IMR-90 (cell line): ENCODE measurements at regions not wholly inside any gene's neighbourhood (a gene's known extent, or its start where the extent isn't known, plus 50 kb on each side); places are given as distances from the start of the nearest gene placed in this dataset.

Source experiments
- ATAC-seq: fragments of 200-7000 bp; cut with Tn5 transposase; 2 replicates; pipeline ENCODE4 v1.9.1; 2020; ENCODE audit warnings: low read depth, mild to moderate bottlenecking, moderate library complexity
- BruUV-seq: library from RNA; stranded (reverse); fragments of 400-500 nt; replicated peaks from 2 replicates; lab custom pipeline; 2021; lab: Mats Ljungman, UMichigan
- CTCF ChIA-PET: fragments of 300-600 bp; formaldehyde crosslinking; extraction: SDS; loops from one replicate; lab custom pipeline; 2021; ENCODE audit warnings: antibody characterized with exemption; lab: Yijun Ruan, JAX
- POLR2A ChIA-PET: fragments of 300-600 bp; sonication (Branson Sonifier 250); formaldehyde crosslinking; loops from one replicate; lab custom pipeline; 2022; ENCODE audit warnings: antibody characterized with exemption; ENCODE audit not compliant: unreplicated experiment; lab: Charles Lee
- DNase-seq: peaks from one replicate; pipeline ENCODE4 v3.0.0; 2013
- H2AFZ ChIP-seq: replicated peaks from 2 replicates; pipeline ENCODE3; 2013; ENCODE audit warnings: low read length, mild to moderate bottlenecking; ENCODE audit not compliant: poor library complexity
- H2AK5ac ChIP-seq: 2 replicates; pipeline ENCODE4 v1.6.1; 2013; ENCODE audit warnings: low read depth, low read length, inconsistent platforms
- H2AK9ac ChIP-seq: replicated peaks from 2 replicates; pipeline ENCODE3; 2013; ENCODE audit warnings: mild to moderate bottlenecking, low read depth, low read length, moderate library complexity; ENCODE audit not compliant: poor library complexity
- H2BK120ac ChIP-seq: 2 replicates; pipeline ENCODE4 v1.6.1; 2013; ENCODE audit warnings: low read depth, low read length, inconsistent platforms
- H2BK15ac ChIP-seq: 3 replicates; pipeline ENCODE4 v1.6.1; 2013; ENCODE audit warnings: low read depth, low read length, inconsistent platforms
- H2BK20ac ChIP-seq: 2 replicates; pipeline ENCODE4 v1.6.1; 2013; ENCODE audit warnings: low read depth, mild to moderate bottlenecking, inconsistent platforms, low read length, moderate library complexity
- H2BK5ac ChIP-seq: 2 replicates; pipeline ENCODE4 v1.6.1; 2013; ENCODE audit warnings: mild to moderate bottlenecking, low read depth, low read length, inconsistent platforms; ENCODE audit not compliant: poor library complexity, severe bottlenecking
- H3K14ac ChIP-seq: replicated peaks from 2 replicates; pipeline ENCODE4 v1.6.1; 2013; ENCODE audit warnings: low read depth, low read length, inconsistent platforms
- H3K18ac ChIP-seq: 2 replicates; pipeline ENCODE4 v1.6.1; 2013; ENCODE audit warnings: low read depth, low read length, control low read depth
- H3K23ac ChIP-seq: 2 replicates; pipeline ENCODE4 v1.6.1; 2013; ENCODE audit warnings: low read depth, low read length, inconsistent platforms
- H3K27ac ChIP-seq: 2 replicates; pipeline ENCODE4 v1.5.1; 2013; ENCODE audit warnings: mild to moderate bottlenecking, control low read depth, low read length; ENCODE audit not compliant: insufficient read depth
- H3K27me3 ChIP-seq: 2 replicates; pipeline ENCODE4 v1.6.1; 2013; ENCODE audit warnings: low read length; ENCODE audit not compliant: control insufficient read depth, insufficient read depth
- H3K36me3 ChIP-seq: 2 replicates; pipeline ENCODE4 v1.6.1; 2013; ENCODE audit warnings: low read length, mixed read lengths; ENCODE audit not compliant: control insufficient read depth, insufficient read depth
- H3K4ac ChIP-seq: 2 replicates; pipeline ENCODE4 v1.6.1; 2013; ENCODE audit warnings: low read depth, low read length, inconsistent platforms
- H3K4me1 ChIP-seq: 2 replicates; pipeline ENCODE4 v1.6.1; 2013; ENCODE audit warnings: low read length, mixed read lengths; ENCODE audit not compliant: control insufficient read depth, insufficient read depth
- H3K4me2 ChIP-seq: 2 replicates; pipeline ENCODE4 v1.6.1; 2013; ENCODE audit warnings: low read depth, mild to moderate bottlenecking, control low read depth, low read length, moderate library complexity
- H3K4me3 ChIP-seq: 2 replicates; pipeline ENCODE4 v1.5.1; 2013; ENCODE audit warnings: low read depth, mild to moderate bottlenecking, control low read depth, low read length, moderate library complexity; ENCODE audit not compliant: insufficient read depth
- H3K56ac ChIP-seq: 2 replicates; pipeline ENCODE4 v1.6.1; 2013; ENCODE audit warnings: low read length, inconsistent platforms; ENCODE audit not compliant: insufficient read depth; ENCODE audit errors: extremely low read depth
- H3K79me1 ChIP-seq, 2 experiments: 2 replicates each; pipeline ENCODE4 v1.6.1; 2013; ENCODE audit warnings: low read length in 2 of 2, inconsistent platforms in 1 of 2, low read depth in 1 of 2
- H3K9ac ChIP-seq: 2 replicates; pipeline ENCODE4 v1.6.1; 2013; ENCODE audit warnings: low read depth, low read length, control low read depth
- H3K9me1 ChIP-seq: 2 replicates; pipeline ENCODE4 v1.6.1; 2013; ENCODE audit warnings: low read length, inconsistent platforms; ENCODE audit not compliant: insufficient read depth
- H3K9me3 ChIP-seq: 2 replicates; pipeline ENCODE4 v1.6.1; 2013; ENCODE audit warnings: low read length; ENCODE audit not compliant: control insufficient read depth, insufficient read depth
- H4K20me1 ChIP-seq: 2 replicates; pipeline ENCODE4 v1.6.1; 2013; ENCODE audit warnings: low read length, inconsistent platforms; ENCODE audit not compliant: insufficient read depth
- H4K5ac ChIP-seq: 2 replicates; pipeline ENCODE4 v1.6.1; 2013; ENCODE audit warnings: mild to moderate bottlenecking, low read depth, low read length, control low read depth
- H4K8ac ChIP-seq, 2 experiments: 2 replicates each; pipeline ENCODE4 v1.6.1; 2013; ENCODE audit warnings: low read depth in 2 of 2, low read length in 2 of 2, control low read depth in 1 of 2, inconsistent platforms in 1 of 2
- H4K91ac ChIP-seq: 2 replicates; pipeline ENCODE4 v1.6.1; 2013; ENCODE audit warnings: low read depth, low read length, inconsistent platforms; ENCODE audit not compliant: insufficient read depth
- ELK1 ChIP-seq: fragments of 150-350 bp; IDR thresholded peaks from 2 replicates; pipeline ENCODE4 v1.6.1; 2016; ENCODE audit warnings: low read depth, mild to moderate bottlenecking, low read length, moderate library complexity, borderline replicate concordance
- SMC3 ChIP-seq: fragments of 150-350 bp; IDR thresholded peaks from 2 replicates; pipeline ENCODE4 v1.6.1; 2016; ENCODE audit warnings: low read depth, mild to moderate bottlenecking, antibody characterized with exemption, low read length, moderate library complexity
- USF2 ChIP-seq: fragments of 150-350 bp; IDR thresholded peaks from 2 replicates; pipeline ENCODE4 v1.6.1; 2017; ENCODE audit warnings: mild to moderate bottlenecking, antibody characterized with exemption, low read length, low read depth
- WGBS, 2 experiments: methylation state at CpG; one replicate each; pipeline versions ENCODE4 v1.1.5 to v1.1.7; 2013; ENCODE audit warnings: missing lambda C conversion rate in 2 of 2; ENCODE audit not compliant: insufficient read length in 1 of 2; ENCODE audit errors: extremely low coverage in 2 of 2; 5-methylcytosine and 5-hydroxymethylcytosine counted together
- dilution Hi-C: fragments of 300-500 bp; cut with HindIII; formaldehyde crosslinking; loops from one replicate; pipeline ENCODE4 v1.14.3; 2018; ENCODE audit warnings: low sequenced_read_pairs; ENCODE audit not compliant: unreplicated experiment
- in situ Hi-C: fragments of 300-500 bp; cut with MboI; formaldehyde crosslinking; loops from 3 replicates; pipeline ENCODE4 v1.14.3; 2019; ENCODE audit warnings: low sequenced_read_pairs, inconsistent platforms, mixed read lengths
- intact Hi-C: fragments of 100-400 bp; cut with micrococcal nuclease; formaldehyde crosslinking; loops from 2 replicates; pipeline ENCODE4 v1.10.0; 2022

- no peak overlapping the region for H2AFZ ChIP-seq
- no peak overlapping the region for H3K14ac ChIP-seq
- ATAC-seq (no peak), DNase-seq (no peak)
- TF ChIP-seq SMC3 (no peak), USF2 (no peak), ELK1 (no peak)
- H3K56ac ChIP-seq, result no peak overlapping the region
- H4K20me1 ChIP-seq, result no peaks in the 10 kb centered on the region
- CTCF ChIA-PET, result no interaction called here
- H2BK5ac ChIP-seq, result no peak overlapping the region
- H3K27ac ChIP-seq, result no peak overlapping the region
- H2BK20ac ChIP-seq, result no peak overlapping the region
- H2BK120ac ChIP-seq, result no peak overlapping the region
- POLR2A ChIA-PET, result no interaction called here
- H3K9me3 ChIP-seq, result peaks cover 2% of the 10 kb centered on the region; the same call in 1 of the 2 replicates
- H2AK5ac ChIP-seq, result no peak overlapping the region
- peaks cover 0 to 7% of the 10 kb centered on the region in 2 experiments; a peak in 1 of 4 replicates for H3K79me1 ChIP-seq
- H4K5ac ChIP-seq, result no peak overlapping the region
- WGBS, 2 experiments, result no CpG with 5 or more reads among the region's 3 CpGs
- intact Hi-C loops (no loop called here), in situ Hi-C loops (no loop called here), dilution Hi-C loops (no loop called here)
- no peaks in the 10 kb centered on the region for H3K36me3 ChIP-seq
- H3K23ac ChIP-seq, result no peak overlapping the region
- peaks cover 4% of the 10 kb centered on the region for H3K9me1 ChIP-seq
- no peak overlapping the region for H4K91ac ChIP-seq
- no peak overlapping the region for H3K4me3 ChIP-seq
- H2AK9ac ChIP-seq, result no peak overlapping the region
- H2BK15ac ChIP-seq, result peak overlapping the region; percentile 18; the same call in 1 of the 3 replicates
- no peak overlapping the region for H3K4me2 ChIP-seq
- BruUV-seq, result no TSS peak
- no peaks in the 10 kb centered on the region for H3K27me3 ChIP-seq
- H3K9ac ChIP-seq, result no peak overlapping the region
- H3K18ac ChIP-seq, result no peak overlapping the region
- no peak overlapping the region for H4K8ac ChIP-seq
- H3K4me1 ChIP-seq, result peaks cover 2% of the 10 kb centered on the region; the same call in 1 of the 2 replicates
- no peak overlapping the region for H3K4ac ChIP-seq
Measured at GRCh38 chr7:41586931-41587640, 115.8 kb downstream of the INHBA start.
